ENCODE measurements at regions not wholly inside any gene's neighbourhood (a gene's known extent, or its start where the extent isn't known, plus 50 kb on each side); places are given as distances from the start of the nearest gene placed in this dataset.
"Not testable (repeated sequence)": the region's sequence is repeated elsewhere in the genome, so short reads cannot be mapped to it uniquely, and the experiment has no call there.

DNA sequence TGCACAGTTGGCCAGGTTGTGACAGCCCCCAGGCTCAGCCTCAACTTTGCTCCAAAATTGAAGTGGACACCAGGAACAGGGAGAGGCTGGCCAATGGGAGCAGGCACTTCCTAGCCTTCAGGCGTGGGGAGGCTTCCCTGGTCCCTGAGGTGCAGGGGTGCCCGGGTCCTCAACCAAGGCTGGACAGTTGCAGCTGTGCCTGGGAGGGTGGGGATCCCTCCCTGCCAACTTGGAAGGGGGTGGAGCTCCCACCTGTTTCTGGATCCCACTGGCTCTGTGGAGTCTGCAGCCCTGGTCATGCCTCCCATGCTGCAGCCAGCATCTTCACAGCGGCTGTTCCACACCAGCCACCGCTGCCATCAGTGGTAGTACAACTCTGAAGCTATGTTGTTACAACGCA lies 502.8 kb upstream of the SLITRK5 start:
- no peaks in the 10 kb centered on the region for H3K79me2 ChIP-seq
- H3K4me1 ChIP-seq = no peaks in the 10 kb centered on the region
- no peaks in the 10 kb centered on the region for H3K27me3 ChIP-seq (ENCODE audit: control insufficient read depth, insufficient read depth, low read length)
- no peak overlapping the region for H2AFZ ChIP-seq
- no peaks in the 10 kb centered on the region for H3K36me3 ChIP-seq (ENCODE audit: control insufficient read depth, insufficient read depth, low read length)
- H3K4me2 ChIP-seq (ENCODE audit: low read length) = no peak overlapping the region
- no peaks in the 10 kb centered on the region for H3K9me3 ChIP-seq (ENCODE audit: control insufficient read depth, low read length)
- no peak overlapping the region for H3K4me3 ChIP-seq (ENCODE audit: low read depth, low read length)
- TF ChIP-seq, protein P1, sequence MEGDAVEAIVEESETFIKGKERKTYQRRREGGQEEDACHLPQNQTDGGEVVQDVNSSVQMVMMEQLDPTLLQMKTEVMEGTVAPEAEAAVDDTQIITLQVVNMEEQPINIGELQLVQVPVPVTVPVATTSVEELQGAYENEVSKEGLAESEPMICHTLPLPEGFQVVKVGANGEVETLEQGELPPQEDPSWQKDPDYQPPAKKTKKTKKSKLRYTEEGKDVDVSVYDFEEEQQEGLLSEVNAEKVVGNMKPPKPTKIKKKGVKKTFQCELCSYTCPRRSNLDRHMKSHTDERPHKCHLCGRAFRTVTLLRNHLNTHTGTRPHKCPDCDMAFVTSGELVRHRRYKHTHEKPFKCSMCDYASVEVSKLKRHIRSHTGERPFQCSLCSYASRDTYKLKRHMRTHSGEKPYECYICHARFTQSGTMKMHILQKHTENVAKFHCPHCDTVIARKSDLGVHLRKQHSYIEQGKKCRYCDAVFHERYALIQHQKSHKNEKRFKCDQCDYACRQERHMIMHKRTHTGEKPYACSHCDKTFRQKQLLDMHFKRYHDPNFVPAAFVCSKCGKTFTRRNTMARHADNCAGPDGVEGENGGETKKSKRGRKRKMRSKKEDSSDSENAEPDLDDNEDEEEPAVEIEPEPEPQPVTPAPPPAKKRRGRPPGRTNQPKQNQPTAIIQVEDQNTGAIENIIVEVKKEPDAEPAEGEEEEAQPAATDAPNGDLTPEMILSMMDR (IDR thresholded peaks at IDR 0.05) = no peak
- no peak overlapping the region for H3K9ac ChIP-seq
- H3K27ac ChIP-seq = no peak overlapping the region

DNA sequence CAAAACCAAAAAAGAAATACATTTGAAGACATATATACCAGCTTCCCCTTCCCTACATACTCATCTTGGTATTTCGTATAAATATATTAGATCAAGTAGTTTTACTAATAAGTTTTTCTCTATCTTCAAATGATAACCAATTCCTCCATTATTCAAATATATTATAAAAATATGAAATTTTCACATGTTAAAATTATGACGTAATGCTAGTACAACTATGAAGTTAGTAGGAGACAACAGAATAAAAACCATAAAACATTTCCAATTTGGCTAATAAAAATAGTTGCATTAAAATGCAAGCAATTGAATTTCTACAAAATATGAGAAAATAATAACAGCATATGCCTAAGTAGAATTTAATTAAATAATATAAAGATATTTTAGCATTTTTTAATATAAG lies 501.8 kb upstream of the SLITRK5 start:
- no peaks in the 10 kb centered on the region for H3K4me1 ChIP-seq
- H3K79me2 ChIP-seq = no peaks in the 10 kb centered on the region
- H3K27me3 ChIP-seq (ENCODE audit: control insufficient read depth, insufficient read depth, low read length) = no peaks in the 10 kb centered on the region
- H3K4me3 ChIP-seq (ENCODE audit: low read depth, low read length) = no peak overlapping the region
- no peak overlapping the region for H3K9ac ChIP-seq
- no peak overlapping the region for H3K4me2 ChIP-seq (ENCODE audit: low read length)
- H3K9me3 ChIP-seq (ENCODE audit: control insufficient read depth, low read length) = no peaks in the 10 kb centered on the region
- no peak overlapping the region for H3K27ac ChIP-seq
- TF ChIP-seq, protein P1 (IDR thresholded peaks at IDR 0.05) = no peak
- no peaks in the 10 kb centered on the region for H3K36me3 ChIP-seq (ENCODE audit: control insufficient read depth, insufficient read depth, low read length)
- no peak overlapping the region for H2AFZ ChIP-seq

DNA sequence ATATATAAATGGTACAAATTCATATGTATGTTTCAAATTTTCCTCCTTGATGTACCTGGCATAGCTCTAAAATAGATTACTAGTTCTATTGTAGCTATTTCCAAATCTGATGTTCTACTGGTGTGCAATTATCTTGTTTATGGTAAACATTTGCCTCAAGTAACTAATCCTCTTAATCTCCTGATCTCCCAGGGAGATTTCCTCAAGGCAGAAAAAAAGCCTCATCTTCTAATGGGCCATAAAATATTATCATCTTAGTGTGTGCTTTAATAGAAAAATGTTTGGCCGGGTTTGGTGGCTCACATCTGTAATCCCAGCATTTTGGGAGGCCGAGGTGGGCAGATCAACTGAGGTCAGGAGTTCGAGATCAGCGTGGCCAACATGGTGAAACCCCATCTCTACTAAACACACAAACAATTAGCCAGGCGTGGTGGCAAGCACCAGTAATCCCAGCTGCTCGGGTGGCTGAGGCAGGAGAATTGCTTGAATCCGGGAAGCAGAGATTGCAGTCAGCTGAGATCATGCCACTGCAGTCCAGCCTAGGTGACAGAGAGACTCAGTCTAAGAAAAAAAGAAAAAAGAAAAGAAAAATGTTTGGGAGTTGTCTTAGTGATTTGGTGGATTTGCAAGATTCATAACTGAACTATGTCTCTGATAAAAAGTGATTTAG lies 498.9 kb upstream of the SLITRK5 start:
- no peaks in the 10 kb centered on the region for H3K4me1 ChIP-seq
- no peak overlapping the region for H2AFZ ChIP-seq
- no peak overlapping the region for H3K4me3 ChIP-seq (ENCODE audit: low read depth, low read length)
- no peaks in the 10 kb centered on the region for H3K9me3 ChIP-seq (ENCODE audit: control insufficient read depth, low read length)
- H3K36me3 ChIP-seq (ENCODE audit: control insufficient read depth, insufficient read depth, low read length) = no peaks in the 10 kb centered on the region
- no peaks in the 10 kb centered on the region for H3K79me2 ChIP-seq
- no peak overlapping the region for H3K4me2 ChIP-seq (ENCODE audit: low read length)
- no peaks in the 10 kb centered on the region for H3K27me3 ChIP-seq (ENCODE audit: control insufficient read depth, insufficient read depth, low read length)
- H3K27ac ChIP-seq = no peak overlapping the region
- TF ChIP-seq, protein P1 (IDR thresholded peaks at IDR 0.05) = no peak
- no peak overlapping the region for H3K9ac ChIP-seq

DNA sequence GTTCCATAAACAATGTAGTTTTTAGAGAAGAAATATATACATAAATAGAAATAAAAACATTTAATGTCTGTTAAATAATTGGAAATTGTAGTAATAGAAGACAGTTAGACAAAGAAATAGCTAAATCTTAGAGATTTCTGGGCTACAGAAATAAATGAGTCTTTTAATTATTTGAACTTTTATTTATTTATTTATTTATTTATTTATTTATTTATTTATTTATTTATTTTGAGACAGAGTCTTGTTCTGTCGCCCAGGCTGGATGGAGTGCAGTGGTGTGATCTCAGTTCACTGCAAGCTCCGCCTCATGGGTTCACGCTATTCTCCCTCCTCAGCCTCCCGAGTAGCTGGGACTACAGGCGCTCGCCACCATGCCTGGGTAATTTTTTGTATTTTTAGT lies 486.0 kb upstream of the SLITRK5 start:
- not testable (repeated sequence) for H3K9me3 ChIP-seq (ENCODE audit: control insufficient read depth, low read length); H3K27ac ChIP-seq; H3K9ac ChIP-seq; H3K4me3 ChIP-seq (ENCODE audit: low read depth, low read length); H2AFZ ChIP-seq; H3K79me2 ChIP-seq; H3K4me1 ChIP-seq; H3K4me2 ChIP-seq (ENCODE audit: low read length); H3K27me3 ChIP-seq (ENCODE audit: control insufficient read depth, insufficient read depth, low read length); H3K36me3 ChIP-seq (ENCODE audit: control insufficient read depth, insufficient read depth, low read length)

DNA sequence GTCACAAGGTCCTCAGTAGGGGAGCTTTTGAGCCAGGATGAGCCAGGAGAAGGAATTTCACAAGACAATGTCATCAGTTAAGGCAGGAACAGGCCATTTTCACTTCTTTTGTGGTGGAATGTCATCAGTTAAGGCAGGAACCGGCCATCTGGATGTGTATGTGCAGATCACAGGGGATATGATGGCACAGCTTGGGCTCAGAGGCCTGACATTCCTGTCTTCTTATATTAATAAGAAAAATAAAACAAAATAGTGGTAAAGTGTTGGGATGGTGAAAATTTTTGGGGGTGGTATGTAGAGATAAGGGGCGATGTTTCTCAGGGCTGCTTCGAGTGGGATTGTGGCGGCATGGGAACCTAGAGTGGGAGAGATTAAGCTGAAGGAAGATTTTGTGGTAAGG lies 484.5 kb upstream of the SLITRK5 start:
- H3K9me3 ChIP-seq (ENCODE audit: control insufficient read depth, low read length); H3K27me3 ChIP-seq (ENCODE audit: control insufficient read depth, insufficient read depth, low read length); H3K9ac ChIP-seq: not testable (repeated sequence)

DNA sequence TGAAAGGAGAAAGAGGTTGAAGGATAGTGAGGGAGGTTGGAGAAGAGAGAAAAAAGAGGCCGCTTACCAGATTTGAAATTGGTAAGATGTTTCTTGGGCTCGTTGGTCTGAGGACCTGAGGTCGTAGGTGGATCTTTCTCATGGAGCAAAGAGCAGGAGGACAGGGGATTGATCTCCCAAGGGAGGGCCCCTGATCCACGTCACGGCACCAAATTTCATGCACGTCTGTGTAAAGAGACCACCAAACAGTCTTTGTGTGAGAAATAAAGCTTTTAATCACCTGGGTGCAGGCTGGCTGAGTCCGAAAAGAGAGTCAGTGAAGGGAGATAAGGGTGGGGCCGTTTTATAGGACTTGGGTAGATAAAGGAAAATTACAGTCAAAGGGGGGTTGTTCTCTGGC lies 479.7 kb upstream of the SLITRK5 start:
- H3K79me2 ChIP-seq; H3K27me3 ChIP-seq (ENCODE audit: control insufficient read depth, insufficient read depth, low read length); H3K9ac ChIP-seq; H3K9me3 ChIP-seq (ENCODE audit: control insufficient read depth, low read length); H3K4me2 ChIP-seq (ENCODE audit: low read length); H3K4me3 ChIP-seq (ENCODE audit: low read depth, low read length); H2AFZ ChIP-seq; H3K4me1 ChIP-seq; H3K36me3 ChIP-seq (ENCODE audit: control insufficient read depth, insufficient read depth, low read length); H3K27ac ChIP-seq: not testable (repeated sequence)

More for the DNA sequence above, 484.5 kb upstream of the SLITRK5 start:
- H2AFZ ChIP-seq; H3K27ac ChIP-seq; H3K4me2 ChIP-seq (ENCODE audit: low read length); H3K4me1 ChIP-seq; H3K36me3 ChIP-seq (ENCODE audit: control insufficient read depth, insufficient read depth, low read length); H3K79me2 ChIP-seq; H3K4me3 ChIP-seq (ENCODE audit: low read depth, low read length): not testable (repeated sequence)

Measured in parathyroid adenoma (tissue), 2 donors.